ENCODE measurements at regions not wholly inside any gene's neighbourhood (a gene's known extent, or its start where the extent isn't known, plus 50 kb on each side); places are given as distances from the start of the nearest gene placed in this dataset.

DNA sequence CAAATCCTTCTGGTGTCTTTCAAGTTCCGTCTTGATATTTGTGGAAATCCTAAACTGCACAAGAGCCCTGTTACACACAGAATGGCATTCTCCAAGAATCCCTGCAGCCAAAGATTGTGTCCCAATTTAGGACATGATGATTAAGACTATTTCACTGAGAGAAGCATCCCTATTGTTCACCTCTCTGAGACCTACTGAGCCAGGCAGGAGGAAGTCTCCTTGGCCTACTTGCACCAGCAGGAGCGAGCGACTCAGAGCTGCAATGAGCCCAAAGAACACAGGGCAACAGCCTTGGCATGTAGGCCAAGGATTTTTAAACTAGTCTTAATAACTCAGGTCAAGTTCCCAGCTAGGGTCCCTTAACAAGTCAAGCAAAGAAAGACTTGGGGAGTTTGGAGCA lies 79.4 kb upstream of the RUNX1 start:
- Histone ChIP-seq H4K20me1 (ENCODE audit: insufficient read depth, low read length) (no peaks in the 10 kb centered on the region), H3K4me1 (ENCODE audit: low read length) (no peaks in the 10 kb centered on the region), H3F3A (ENCODE audit: insufficient read depth, low read length) (no peaks in the 10 kb centered on the region), H3K27ac (ENCODE audit: low read length) (no peak overlapping the region), H3K27me3 (replicated peaks; ENCODE audit: insufficient read depth, low read length) (no peaks in the 10 kb centered on the region), H3K9me2 (replicated peaks; ENCODE audit: insufficient read depth, low read length) (no peaks in the 10 kb centered on the region), H3K79me2 (ENCODE audit: low read length) (no peaks in the 10 kb centered on the region), H3K9me3 (replicated peaks; ENCODE audit: insufficient read depth, low read length) (no peaks in the 10 kb centered on the region), H3K4me3 (ENCODE audit: low read length) (no peak overlapping the region), H3K9ac (ENCODE audit: low read length) (no peak overlapping the region), H3K4me2 (ENCODE audit: low read depth, low read length) (no peak overlapping the region), H3K36me3 (replicated peaks; ENCODE audit: insufficient read depth, low read length) (no peaks in the 10 kb centered on the region), H2AFZ (ENCODE audit: low read length) (no peak overlapping the region)
- no peak for DNase-seq
- TF ChIP-seq EZH2 (optimal IDR thresholded peaks at IDR 0.05; ENCODE audit: low read depth, low read length) (no peak), EZH2phosphoT487 (IDR thresholded peaks at IDR 0.05; ENCODE audit: low read length) (no peak)
- TF ChIP-seq, protein P1, sequence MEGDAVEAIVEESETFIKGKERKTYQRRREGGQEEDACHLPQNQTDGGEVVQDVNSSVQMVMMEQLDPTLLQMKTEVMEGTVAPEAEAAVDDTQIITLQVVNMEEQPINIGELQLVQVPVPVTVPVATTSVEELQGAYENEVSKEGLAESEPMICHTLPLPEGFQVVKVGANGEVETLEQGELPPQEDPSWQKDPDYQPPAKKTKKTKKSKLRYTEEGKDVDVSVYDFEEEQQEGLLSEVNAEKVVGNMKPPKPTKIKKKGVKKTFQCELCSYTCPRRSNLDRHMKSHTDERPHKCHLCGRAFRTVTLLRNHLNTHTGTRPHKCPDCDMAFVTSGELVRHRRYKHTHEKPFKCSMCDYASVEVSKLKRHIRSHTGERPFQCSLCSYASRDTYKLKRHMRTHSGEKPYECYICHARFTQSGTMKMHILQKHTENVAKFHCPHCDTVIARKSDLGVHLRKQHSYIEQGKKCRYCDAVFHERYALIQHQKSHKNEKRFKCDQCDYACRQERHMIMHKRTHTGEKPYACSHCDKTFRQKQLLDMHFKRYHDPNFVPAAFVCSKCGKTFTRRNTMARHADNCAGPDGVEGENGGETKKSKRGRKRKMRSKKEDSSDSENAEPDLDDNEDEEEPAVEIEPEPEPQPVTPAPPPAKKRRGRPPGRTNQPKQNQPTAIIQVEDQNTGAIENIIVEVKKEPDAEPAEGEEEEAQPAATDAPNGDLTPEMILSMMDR (IDR thresholded peaks at IDR 0.05; ENCODE audit: low read length), result no peak

GRCh38 chr21:35127851-35128250 lies 78.7 kb upstream of the RUNX1 start:
- no peaks in the 10 kb centered on the region for H3K27me3 ChIP-seq (replicated peaks; ENCODE audit: insufficient read depth, low read length)
- H3K4me3 ChIP-seq (ENCODE audit: low read length), result no peak overlapping the region
- TF ChIP-seq EZH2phosphoT487 (IDR thresholded peaks at IDR 0.05; ENCODE audit: low read length), result no peak
- TF ChIP-seq EZH2 (optimal IDR thresholded peaks at IDR 0.05; ENCODE audit: low read depth, low read length), result no peak
- TF ChIP-seq, protein P1 (IDR thresholded peaks at IDR 0.05; ENCODE audit: low read length), result no peak
- no peaks in the 10 kb centered on the region for H3K79me2 ChIP-seq (ENCODE audit: low read length)
- no peak overlapping the region for H3K27ac ChIP-seq (ENCODE audit: low read length)
- H2AFZ ChIP-seq (ENCODE audit: low read length), result no peak overlapping the region
- no peak overlapping the region for H3K4me2 ChIP-seq (ENCODE audit: low read depth, low read length)
- no peaks in the 10 kb centered on the region for H3K4me1 ChIP-seq (ENCODE audit: low read length)
- no peak overlapping the region for H3K9ac ChIP-seq (ENCODE audit: low read length)
- DNase-seq, result no peak
- H3K9me3 ChIP-seq (replicated peaks; ENCODE audit: insufficient read depth, low read length), result no peaks in the 10 kb centered on the region
- H4K20me1 ChIP-seq (ENCODE audit: insufficient read depth, low read length), result no peaks in the 10 kb centered on the region
- H3F3A ChIP-seq (ENCODE audit: insufficient read depth, low read length), result no peaks in the 10 kb centered on the region
- no peaks in the 10 kb centered on the region for H3K9me2 ChIP-seq (replicated peaks; ENCODE audit: insufficient read depth, low read length)
- H3K36me3 ChIP-seq (replicated peaks; ENCODE audit: insufficient read depth, low read length), result no peaks in the 10 kb centered on the region

DNA sequence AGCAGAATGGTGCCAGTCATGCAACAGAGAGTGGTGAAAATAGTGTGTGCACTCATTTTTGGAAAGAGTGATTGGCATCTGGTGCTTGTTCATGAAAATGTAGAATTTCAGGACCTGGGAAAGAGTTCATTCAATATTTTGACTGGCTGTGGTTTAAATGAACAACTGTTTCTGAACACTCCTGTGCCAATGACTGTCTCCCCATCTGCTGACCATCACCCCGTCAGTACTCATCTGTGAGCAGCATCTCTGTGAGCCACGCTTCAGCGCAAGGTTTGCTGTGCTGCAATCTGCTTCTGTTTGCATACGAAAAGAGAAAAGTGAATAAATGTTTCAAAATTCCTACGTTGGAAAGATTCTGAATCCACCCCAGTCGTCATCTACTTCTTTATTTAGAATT lies 77.9 kb upstream of the RUNX1 start:
- H3K27ac ChIP-seq (ENCODE audit: low read length), result no peak overlapping the region
- H3F3A ChIP-seq (ENCODE audit: insufficient read depth, low read length), result no peaks in the 10 kb centered on the region
- no peaks in the 10 kb centered on the region for H3K36me3 ChIP-seq (replicated peaks; ENCODE audit: insufficient read depth, low read length)
- no peaks in the 10 kb centered on the region for H3K4me1 ChIP-seq (ENCODE audit: low read length)
- H3K4me3 ChIP-seq (ENCODE audit: low read length), result no peak overlapping the region
- no peaks in the 10 kb centered on the region for H3K9me2 ChIP-seq (replicated peaks; ENCODE audit: insufficient read depth, low read length)
- H4K20me1 ChIP-seq (ENCODE audit: insufficient read depth, low read length), result no peaks in the 10 kb centered on the region
- H3K9ac ChIP-seq (ENCODE audit: low read length), result no peak overlapping the region
- no peaks in the 10 kb centered on the region for H3K27me3 ChIP-seq (replicated peaks; ENCODE audit: insufficient read depth, low read length)
- no peak overlapping the region for H3K4me2 ChIP-seq (ENCODE audit: low read depth, low read length)
- no peak for DNase-seq
- H2AFZ ChIP-seq (ENCODE audit: low read length), result no peak overlapping the region
- TF ChIP-seq EZH2 (optimal IDR thresholded peaks at IDR 0.05; ENCODE audit: low read depth, low read length) (no peak), EZH2phosphoT487 (IDR thresholded peaks at IDR 0.05; ENCODE audit: low read length) (no peak)
- TF ChIP-seq, protein P1 (IDR thresholded peaks at IDR 0.05; ENCODE audit: low read length), result no peak
- no peaks in the 10 kb centered on the region for H3K79me2 ChIP-seq (ENCODE audit: low read length)
- no peaks in the 10 kb centered on the region for H3K9me3 ChIP-seq (replicated peaks; ENCODE audit: insufficient read depth, low read length)
